Neural cell (in vitro differentiated cells): ENCODE measurements at regions not wholly inside any gene's neighbourhood (a gene's known extent, or its start where the extent isn't known, plus 50 kb on each side); places are given as distances from the start of the nearest gene placed in this dataset.

Source experiments
- H2AFZ ChIP-seq: fragments of 200-600, 300-800 bp; sonication (generic), shearing (Covaris generic); 2 replicates; pipeline ENCODE4 v1.6.0; 2014; ENCODE audit warnings: low read depth, mild to moderate bottlenecking, antibody characterized with exemption, low read length, moderate library complexity
- H3F3A ChIP-seq: fragments of 200-600 bp; shearing (Covaris generic); 2 replicates; pipeline ENCODE4 v1.6.1; 2016; ENCODE audit warnings: mild to moderate bottlenecking, moderate library complexity, mixed read lengths, antibody characterized with exemption, low read length; ENCODE audit not compliant: insufficient read depth, poor library complexity, severe bottlenecking
- H3K27ac ChIP-seq: fragments of 200-600, 300-800 bp; sonication (generic), shearing (Covaris generic); 2 replicates; pipeline ENCODE4 v1.5.1; 2014; ENCODE audit warnings: mild to moderate bottlenecking, low read length, moderate library complexity
- H3K27me3 ChIP-seq: fragments of 300-800, 200-600 bp; sonication (generic), shearing (Covaris generic); 2 replicates; pipeline ENCODE4 v1.6.0; 2014; ENCODE audit warnings: mild to moderate bottlenecking, low read depth, low read length, moderate library complexity; ENCODE audit not compliant: insufficient read depth
- H3K36me3 ChIP-seq: fragments of 300-800, 200-600 bp; sonication (generic), shearing (Covaris generic); 2 replicates; pipeline ENCODE4 v1.5.1; 2014; ENCODE audit warnings: mild to moderate bottlenecking, antibody characterized with exemption, low read length, moderate library complexity; ENCODE audit not compliant: insufficient read depth
- H3K4me2 ChIP-seq: fragments of 300-800, 200-600 bp; sonication (generic), shearing (Covaris generic); 2 replicates; pipeline ENCODE4 v1.6.0; 2014; ENCODE audit warnings: mild to moderate bottlenecking, low read length
- H3K4me3 ChIP-seq: fragments of 300-800, 200-600 bp; sonication (generic), shearing (Covaris generic); 2 replicates; pipeline ENCODE4 v1.5.1; 2014; ENCODE audit warnings: mild to moderate bottlenecking, low read length, moderate library complexity
- H3K79me2 ChIP-seq: fragments of 200-600 bp; shearing (Covaris generic); replicated peaks from 2 replicates; pipeline ENCODE4 v1.6.0; 2014; ENCODE audit warnings: mild to moderate bottlenecking, low read length, moderate library complexity; ENCODE audit not compliant: insufficient read depth
- H3K9ac ChIP-seq: fragments of 300-800, 200-600 bp; sonication (generic), shearing (Covaris generic); 2 replicates; pipeline ENCODE4 v1.6.1; 2016; ENCODE audit warnings: mild to moderate bottlenecking, low read length, mixed read lengths
- H3K9me2 ChIP-seq: fragments of 200-600 bp; shearing (Covaris generic); 2 replicates; pipeline ENCODE4 v1.6.1; 2016; ENCODE audit warnings: mild to moderate bottlenecking, low read length, mixed read lengths; ENCODE audit not compliant: insufficient read depth
- H3K9me3 ChIP-seq: fragments of 200-600, 300-800 bp; sonication (generic), shearing (Covaris generic); 2 replicates; pipeline ENCODE4 v1.6.1; 2016; ENCODE audit warnings: mild to moderate bottlenecking, mixed run types, low read length, moderate library complexity, mixed read lengths
- H4K20me1 ChIP-seq: fragments of 200-600 bp; shearing (Covaris generic); 2 replicates; pipeline ENCODE4 v1.6.1; 2016; ENCODE audit warnings: mild to moderate bottlenecking, mixed run types; ENCODE audit not compliant: insufficient read depth
- CTCF ChIP-seq: fragments of 450-650 bp; IDR thresholded peaks from 2 replicates; pipeline ENCODE4 v1.5.1; 2014; ENCODE audit warnings: antibody characterized with exemption, mild to moderate bottlenecking, moderate library complexity; ENCODE audit not compliant: poor library complexity, severe bottlenecking
- EP300 ChIP-seq: fragments of 450-650 bp; conservative IDR thresholded peaks from 2 replicates; pipeline ENCODE4 v1.6.1; 2014; ENCODE audit warnings: antibody characterized with exemption, mild to moderate bottlenecking, moderate library complexity; ENCODE audit not compliant: poor library complexity, severe bottlenecking
- EZH2 ChIP-seq: fragments of 200-600, 300-800 bp; shearing (Covaris generic), sonication (generic); IDR thresholded peaks from 2 replicates; pipeline ENCODE4 v1.6.1; 2014; ENCODE audit warnings: antibody characterized with exemption, low read length, borderline replicate concordance, mild to moderate bottlenecking; ENCODE audit not compliant: insufficient read depth, poor library complexity, severe bottlenecking
- MXI1 ChIP-seq: fragments of 450-650 bp; conservative IDR thresholded peaks from 2 replicates; pipeline ENCODE4 v1.6.1; 2014; ENCODE audit warnings: antibody characterized with exemption, mild to moderate bottlenecking; ENCODE audit not compliant: poor library complexity, severe bottlenecking
- POLR2AphosphoS5 ChIP-seq: IDR thresholded peaks from 2 replicates; pipeline ENCODE4 v1.6.1; 2012
- RAD21 ChIP-seq: fragments of 450-650 bp; conservative IDR thresholded peaks from 2 replicates; pipeline ENCODE4 v1.6.1; 2014; ENCODE audit warnings: antibody characterized with exemption, mild to moderate bottlenecking, moderate library complexity
- REST ChIP-seq: IDR thresholded peaks from 2 replicates; pipeline ENCODE4 v1.6.1; 2012; ENCODE audit warnings: borderline replicate concordance
- SMC3 ChIP-seq: fragments of 450-650 bp; conservative IDR thresholded peaks from 2 replicates; pipeline ENCODE4 v1.6.1; 2014; ENCODE audit warnings: antibody characterized with exemption, mild to moderate bottlenecking, moderate library complexity; ENCODE audit not compliant: poor library complexity
- TAF1 ChIP-seq: IDR thresholded peaks from 2 replicates; pipeline ENCODE4 v1.6.1; 2012; ENCODE audit warnings: low read depth

GRCh38 chrX:109859651-109860050 is 126.6 kb upstream of the ACSL4 start:
- no peaks in the 10 kb centered on the region for H3F3A ChIP-seq
- H3K9me3 ChIP-seq = no peaks in the 10 kb centered on the region
- no peak overlapping the region for H3K27ac ChIP-seq
- no peak overlapping the region for H3K4me2 ChIP-seq
- H3K79me2 ChIP-seq = no peaks in the 10 kb centered on the region
- no peak overlapping the region for H3K4me3 ChIP-seq
- H2AFZ ChIP-seq = no peak overlapping the region
- no peaks in the 10 kb centered on the region for H3K9me2 ChIP-seq
- H3K9ac ChIP-seq = no peak overlapping the region
- no peaks in the 10 kb centered on the region for H3K36me3 ChIP-seq
- no peaks in the 10 kb centered on the region for H3K27me3 ChIP-seq
- no peaks in the 10 kb centered on the region for H4K20me1 ChIP-seq
- TF ChIP-seq RAD21 (no peak), EZH2 (no peak), POLR2AphosphoS5 (no peak), MXI1 (no peak), CTCF (no peak), TAF1 (no peak), EP300 (no peak), SMC3 (no peak), REST (no peak)

- no peaks in the 10 kb centered on the region for H4K20me1 ChIP-seq
- H3K9me3 ChIP-seq = no peaks in the 10 kb centered on the region
- H3K27me3 ChIP-seq = no peaks in the 10 kb centered on the region
- H3K27ac ChIP-seq = no peak overlapping the region
- no peak overlapping the region for H3K4me3 ChIP-seq
- no peaks in the 10 kb centered on the region for H3K79me2 ChIP-seq
- H2AFZ ChIP-seq = no peak overlapping the region
- no peak overlapping the region for H3K9ac ChIP-seq
- no peak overlapping the region for H3K4me2 ChIP-seq
- H3K9me2 ChIP-seq = no peaks in the 10 kb centered on the region
- no peaks in the 10 kb centered on the region for H3F3A ChIP-seq
- no peaks in the 10 kb centered on the region for H3K36me3 ChIP-seq
- TF ChIP-seq MXI1 (no peak), TAF1 (no peak), POLR2AphosphoS5 (no peak), RAD21 (no peak), SMC3 (no peak)
These were observed 129.4 kb upstream of the ACSL4 start for GRCh38 chrX:109862433-109862832.

- TF ChIP-seq POLR2AphosphoS5 (no peak), EP300 (no peak), SMC3 (no peak), RAD21 (no peak), MXI1 (no peak), EZH2 (no peak), CTCF (no peak), TAF1 (no peak), REST (no peak)
- H3K9me2 ChIP-seq = no peaks in the 10 kb centered on the region
- H4K20me1 ChIP-seq = no peaks in the 10 kb centered on the region
These were observed 130.8 kb upstream of the ACSL4 start for GRCh38 chrX:109863811-109864210.

More at GRCh38 chrX:109863811-109864210, 130.8 kb upstream of the ACSL4 start:
- Histone ChIP-seq H3K4me2 (no peak overlapping the region), H3F3A (no peaks in the 10 kb centered on the region), H3K79me2 (no peaks in the 10 kb centered on the region), H3K4me3 (no peak overlapping the region), H3K9ac (no peak overlapping the region), H3K27me3 (no peaks in the 10 kb centered on the region), H3K27ac (no peak overlapping the region), H3K9me3 (no peaks in the 10 kb centered on the region), H2AFZ (no peak overlapping the region), H3K36me3 (no peaks in the 10 kb centered on the region)
